NCI-H2029 (cell line): ENCODE measurements at regions not wholly inside any gene's neighbourhood (a gene's known extent, or its start where the extent isn't known, plus 50 kb on each side); places are given as distances from the start of the nearest gene placed in this dataset.
A peak's percentile ranks its signal among the peaks of the same experiment; 100 is the strongest.
"Not testable (repeated sequence)": the region's sequence is repeated elsewhere in the genome, so short reads cannot be mapped to it uniquely, and the experiment has no call there.

ENCODE experiments used
- DNase-seq: peaks from one replicate; lab custom pipeline; 2025; lab: John Stamatoyannopoulos, UW

DNA sequence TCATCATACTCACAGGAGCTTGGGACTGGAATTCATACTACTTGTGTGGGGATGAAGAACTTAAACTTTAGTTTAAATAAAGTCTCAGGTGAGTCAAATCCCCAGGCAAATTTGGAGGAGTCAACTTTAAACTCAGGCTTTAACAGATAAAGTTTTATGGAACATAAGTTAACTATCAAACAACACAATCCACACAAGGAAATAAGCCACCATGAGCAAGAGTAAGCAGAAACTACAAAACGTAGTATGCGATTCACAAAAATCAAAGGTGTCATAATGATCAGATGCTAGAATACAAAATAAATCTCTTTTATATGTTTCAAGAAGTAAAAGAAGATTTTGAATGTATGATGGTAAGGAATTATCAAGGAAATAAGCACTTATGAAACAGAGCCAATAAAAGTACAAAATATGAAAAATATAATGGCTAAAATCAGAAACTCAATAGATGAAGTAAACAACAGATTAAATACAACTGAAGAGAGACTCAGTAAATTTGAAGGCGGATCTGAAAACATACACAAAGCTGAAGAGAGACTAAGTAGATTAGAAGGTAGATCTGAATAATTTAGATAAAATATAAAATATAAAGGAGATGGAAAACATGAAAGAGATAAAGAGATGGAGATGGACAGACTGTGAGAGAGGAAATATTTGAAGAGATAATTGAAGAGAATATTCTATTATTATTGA is 97.5 kb upstream of the TWIST2 start:
- no peak for DNase-seq

DNA sequence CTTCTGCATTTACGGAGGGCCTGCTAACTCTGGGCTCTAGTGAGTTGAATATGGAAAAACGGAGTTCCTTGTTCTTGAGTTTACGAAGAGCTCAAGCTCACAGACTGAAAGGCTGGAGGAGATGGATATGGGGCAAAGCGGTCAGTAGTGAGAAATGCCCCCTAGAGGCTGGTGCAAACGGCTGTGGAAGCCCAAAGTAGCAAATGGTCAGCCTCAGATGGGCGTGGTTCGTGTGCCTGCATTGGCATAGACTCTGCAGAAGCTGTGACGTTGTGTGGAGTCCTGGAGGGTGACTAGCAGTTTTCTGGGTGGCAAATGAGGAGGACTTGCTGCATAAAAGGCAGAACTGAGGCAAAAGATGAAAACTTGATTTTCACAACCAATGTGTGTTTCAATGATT is 93.6 kb upstream of the TWIST2 start:
- no peak for DNase-seq

DNA sequence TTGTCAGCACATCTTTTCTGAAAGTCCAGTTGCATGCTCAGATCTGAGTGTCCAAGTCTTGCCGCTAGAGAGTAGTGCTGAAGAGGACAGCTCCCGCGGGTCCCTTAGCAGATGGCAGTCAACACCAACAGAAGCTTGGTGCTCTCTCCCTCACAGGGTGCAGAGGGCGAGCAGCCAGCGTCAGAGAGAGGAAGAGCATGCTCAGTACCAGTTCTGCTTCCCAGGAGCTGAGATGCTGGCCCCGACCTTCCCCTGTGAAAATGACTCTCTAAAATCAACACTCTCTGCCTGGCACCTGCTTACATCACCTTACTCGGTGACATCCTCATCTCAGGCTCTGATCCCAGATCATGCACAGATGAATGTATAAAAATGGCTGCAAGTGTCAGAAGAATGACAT is 86.0 kb upstream of the TWIST2 start:
- no peak for DNase-seq

DNA sequence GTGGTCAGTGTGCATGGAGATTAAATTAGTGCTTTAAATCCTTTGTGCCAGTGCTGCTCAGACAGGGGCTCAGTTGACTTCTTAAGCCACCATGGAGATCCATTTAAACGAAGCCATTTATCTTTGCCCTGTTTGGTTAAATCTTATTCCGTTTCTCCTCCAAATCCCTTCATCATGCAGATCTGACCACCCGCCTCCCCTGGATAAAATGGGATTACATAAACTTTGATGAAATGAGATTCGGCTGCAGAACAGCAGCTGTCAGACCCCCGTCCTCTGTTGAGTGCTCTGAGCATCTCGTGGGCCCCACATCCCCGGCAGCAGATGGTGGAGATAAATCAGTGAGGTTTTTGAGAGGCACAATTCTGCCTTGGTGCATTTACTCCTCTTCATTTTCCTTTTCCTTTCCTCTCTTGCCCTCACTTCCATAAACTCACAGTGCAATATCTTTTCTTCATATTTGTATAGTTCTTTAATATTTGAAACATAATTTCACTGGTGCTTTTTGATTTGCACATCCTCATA is 84.4 kb upstream of the TWIST2 start:
- no peak for DNase-seq

DNA sequence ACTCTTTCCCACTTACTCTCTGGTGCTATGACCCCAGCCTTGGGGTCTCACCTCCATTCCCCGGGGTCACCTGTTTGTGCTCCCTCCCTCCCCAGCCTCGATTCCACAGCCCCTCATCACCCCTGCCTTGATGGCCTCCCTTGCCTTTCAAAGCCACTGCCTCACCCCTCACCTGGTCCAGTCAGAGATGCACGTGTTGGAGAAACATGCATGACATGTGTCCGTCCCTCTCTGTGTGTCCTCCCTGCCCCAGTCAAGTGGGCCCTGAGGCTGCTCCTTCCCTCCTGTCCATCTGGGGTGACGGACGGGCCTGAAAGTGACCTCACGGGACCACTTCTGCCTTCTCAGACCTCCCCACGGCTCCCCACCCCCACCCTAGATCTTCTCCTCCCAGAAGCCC is 82.3 kb upstream of the TWIST2 start:
- no peak for DNase-seq

DNA sequence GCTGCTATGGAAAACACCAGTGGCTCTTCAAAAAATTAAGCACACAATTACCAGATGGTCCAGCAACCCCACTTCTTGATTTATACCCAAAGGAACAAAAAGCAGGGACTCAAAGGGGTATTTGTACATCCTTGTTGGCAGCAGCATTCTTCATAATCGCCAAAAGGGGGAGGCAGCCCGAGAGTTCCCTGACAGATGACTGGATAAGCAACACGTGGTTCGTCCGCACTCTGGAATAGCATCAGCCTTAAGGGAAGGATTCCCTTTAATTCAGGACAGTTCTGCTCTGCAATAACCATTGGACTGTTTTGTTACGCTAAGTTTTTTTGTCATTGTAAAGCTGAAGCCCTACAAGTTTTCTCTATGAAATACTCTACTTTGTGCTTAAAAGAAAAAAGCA is 76.7 kb upstream of the TWIST2 start:
- no peak for DNase-seq

DNA sequence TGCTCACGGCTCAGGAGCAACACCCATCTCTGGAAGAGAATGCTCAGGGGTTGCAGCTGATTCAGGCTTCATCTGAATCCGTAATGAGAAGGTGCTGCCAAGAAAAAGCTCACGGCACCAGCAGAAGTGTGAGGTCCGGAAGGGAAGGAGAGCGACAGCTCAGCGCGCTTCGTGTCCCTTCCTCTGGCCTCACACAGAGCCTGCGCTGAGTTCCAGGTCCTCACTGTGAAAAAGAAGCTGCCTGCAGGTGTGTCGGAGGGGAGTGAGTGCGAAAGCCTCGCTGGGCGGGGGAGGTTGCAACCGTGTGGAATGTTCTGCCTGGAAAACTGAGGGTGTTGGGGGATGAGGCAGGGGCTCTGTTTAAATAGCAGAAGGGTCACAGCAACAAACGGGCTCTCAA is 76.2 kb upstream of the TWIST2 start:
- DNase-seq: no peak

DNA sequence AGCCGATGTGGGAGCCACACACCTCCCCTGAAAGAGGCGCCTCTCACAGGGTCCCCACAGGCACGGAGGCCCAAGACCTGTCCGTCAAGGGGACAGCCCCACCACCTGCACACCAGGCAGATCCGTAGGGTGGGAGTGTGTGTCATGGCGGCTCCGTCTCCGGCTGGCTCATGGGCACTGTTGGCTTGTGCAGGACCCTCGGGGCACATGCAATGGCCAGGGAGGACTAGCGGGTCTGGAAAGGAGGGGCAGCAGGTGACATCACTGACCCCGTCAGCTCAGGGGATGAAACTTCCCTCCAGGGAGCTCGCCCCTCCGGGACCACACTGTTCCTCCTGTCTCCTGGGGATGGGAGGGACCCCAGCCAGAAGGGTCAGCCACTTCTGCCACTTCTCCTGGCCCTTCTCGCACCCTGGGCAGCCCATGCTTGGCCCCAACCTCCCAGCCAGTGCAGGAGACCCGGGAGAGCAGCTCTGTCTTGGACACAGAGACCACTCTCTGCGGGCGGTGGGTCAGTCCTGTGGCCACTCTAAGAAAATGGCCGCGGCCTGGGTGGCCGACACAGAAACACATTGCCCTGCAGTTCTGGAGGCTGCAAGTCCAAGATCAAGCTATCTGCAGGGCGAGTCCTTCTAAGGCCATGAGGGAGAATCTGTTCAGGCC is 75.1 kb upstream of the TWIST2 start:
- no peak for DNase-seq

DNA sequence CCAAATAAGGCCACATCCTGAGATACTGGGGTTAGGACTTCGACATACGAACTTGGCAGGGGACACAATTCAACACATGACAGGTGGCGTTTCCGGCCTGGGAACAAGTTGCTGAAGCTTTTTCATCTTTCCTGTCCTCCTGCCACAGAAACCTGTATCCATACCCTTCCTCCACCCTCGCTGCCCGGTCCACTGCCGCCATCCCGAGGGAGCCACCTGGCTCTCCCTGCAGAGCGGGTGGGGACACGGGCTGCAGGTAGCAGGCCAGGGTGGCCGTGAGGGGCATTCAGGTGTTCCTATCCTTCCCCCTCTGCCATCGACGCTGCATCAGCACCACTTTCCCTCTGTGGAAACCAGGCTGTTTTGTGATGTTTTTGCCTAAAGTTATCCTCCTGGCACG is 74.4 kb upstream of the TWIST2 start:
- DNase-seq: no peak

DNA sequence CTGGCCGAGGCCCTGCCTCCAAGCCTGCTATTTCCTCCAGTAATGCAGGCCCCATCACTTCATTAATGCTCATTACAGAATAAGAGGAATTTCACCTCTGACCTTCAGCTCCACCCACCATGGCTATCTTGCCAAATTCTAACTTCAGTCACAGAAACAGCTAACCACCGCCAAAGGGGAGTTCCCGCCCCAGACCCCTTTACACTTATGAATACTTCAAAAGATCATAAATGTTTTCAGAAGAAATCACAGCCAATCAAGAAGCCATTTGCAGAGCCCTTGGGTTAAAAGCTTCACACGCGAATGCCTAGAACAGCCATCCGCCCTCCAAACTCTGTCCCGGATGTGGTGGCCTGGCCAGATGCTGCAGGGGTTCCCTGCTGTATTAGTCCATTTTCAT is 73.8 kb upstream of the TWIST2 start:
- no peak for DNase-seq

DNA sequence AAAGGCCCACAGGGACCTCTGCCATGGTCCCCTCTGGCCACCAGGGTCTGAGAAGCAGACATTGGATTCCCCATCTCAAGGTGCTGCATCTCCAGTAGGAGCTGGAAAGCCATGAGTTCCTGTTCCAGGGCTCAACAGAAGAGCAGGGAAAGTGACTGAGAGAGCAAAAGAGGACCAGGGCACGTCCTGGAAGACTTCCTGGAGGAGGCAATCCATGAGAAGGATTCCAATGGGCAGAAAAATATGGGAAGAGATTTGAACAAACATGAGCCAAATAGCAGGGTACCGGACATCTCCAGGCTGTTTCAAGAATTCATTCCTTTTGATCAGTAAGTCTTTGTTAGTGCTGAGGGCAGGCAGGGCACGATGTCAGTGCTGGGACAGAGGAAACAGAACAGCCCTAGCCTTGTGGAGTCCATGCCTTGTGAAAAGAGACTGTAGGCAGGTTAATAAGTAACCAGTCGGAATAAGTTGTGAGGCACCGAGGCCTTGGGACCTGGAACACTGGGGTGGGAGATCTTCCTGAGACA is 72.8 kb upstream of the TWIST2 start:
- DNase-seq: no peak

DNA sequence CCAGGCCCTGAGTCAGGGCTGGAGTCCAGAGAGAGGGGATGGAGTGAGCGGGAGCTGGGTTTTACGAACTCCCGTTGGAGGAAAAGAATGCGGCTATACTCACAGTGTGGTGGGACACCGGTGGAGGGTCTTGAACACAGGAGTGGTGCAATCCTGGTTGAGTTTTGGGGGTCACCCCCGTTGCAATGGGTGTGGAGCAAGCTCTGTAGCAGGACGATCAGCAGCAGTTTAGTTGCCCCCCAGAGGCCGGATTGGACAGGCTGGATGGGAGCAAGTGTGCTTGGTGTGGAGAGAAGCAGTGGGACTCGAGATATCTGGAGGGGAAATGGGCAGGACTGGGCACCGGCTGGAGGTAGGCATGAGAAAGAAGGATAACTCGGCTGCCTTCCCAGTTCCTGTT is 72.3 kb upstream of the TWIST2 start:
- DNase-seq: no peak

DNA sequence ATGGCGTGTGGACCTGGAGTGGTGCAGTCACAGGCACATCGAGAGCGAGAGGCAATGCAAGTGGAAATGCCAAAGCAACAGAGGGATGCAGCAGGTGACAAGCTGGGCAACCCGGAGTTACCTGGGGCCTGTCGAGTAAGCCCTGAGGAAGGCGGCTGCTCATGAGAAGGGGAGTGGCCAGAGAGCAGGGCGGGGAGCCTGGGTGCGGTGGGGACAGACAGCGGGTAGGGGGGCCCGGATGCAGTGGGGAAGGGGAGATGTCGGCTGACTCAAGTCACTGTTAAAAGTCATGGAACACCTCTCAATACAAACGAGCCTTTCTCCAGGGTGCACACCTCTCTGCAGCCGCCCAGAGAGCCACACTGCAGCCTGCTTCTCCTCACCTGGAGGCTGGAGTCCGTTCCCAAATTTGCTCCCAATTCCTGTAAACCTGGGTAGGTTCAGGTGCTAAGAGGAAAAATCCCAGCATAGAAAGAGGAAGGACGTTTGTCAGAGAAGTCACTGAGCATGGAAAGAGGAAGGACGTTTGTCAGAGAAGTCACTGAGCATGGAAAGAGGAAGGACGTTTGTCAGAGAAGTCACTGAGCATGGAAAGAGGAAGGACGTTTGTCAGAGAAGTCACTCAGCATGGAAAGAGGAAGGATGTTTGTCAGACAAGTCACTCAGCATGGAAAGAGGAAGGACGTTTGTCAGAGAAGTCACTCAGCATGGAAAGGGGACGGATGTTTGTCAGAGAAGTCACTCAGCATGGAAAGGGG is 71.7 kb upstream of the TWIST2 start:
- DNase-seq: no peak

DNA sequence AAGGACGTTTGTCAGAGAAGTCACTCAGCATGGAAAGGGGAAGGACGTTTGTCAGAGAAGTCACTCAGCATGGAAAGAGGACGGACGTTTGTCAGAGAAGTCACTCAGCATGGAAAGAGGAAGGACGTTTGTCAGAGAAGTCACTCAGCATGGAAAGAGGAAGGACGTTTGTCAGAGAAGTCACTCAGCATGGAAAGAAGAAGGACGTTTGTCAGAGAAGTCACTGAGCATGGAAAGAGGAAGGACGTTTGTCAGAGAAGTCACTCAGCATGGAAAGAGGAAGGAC is 71.2 kb upstream of the TWIST2 start:
- DNase-seq: not testable (repeated sequence)

DNA sequence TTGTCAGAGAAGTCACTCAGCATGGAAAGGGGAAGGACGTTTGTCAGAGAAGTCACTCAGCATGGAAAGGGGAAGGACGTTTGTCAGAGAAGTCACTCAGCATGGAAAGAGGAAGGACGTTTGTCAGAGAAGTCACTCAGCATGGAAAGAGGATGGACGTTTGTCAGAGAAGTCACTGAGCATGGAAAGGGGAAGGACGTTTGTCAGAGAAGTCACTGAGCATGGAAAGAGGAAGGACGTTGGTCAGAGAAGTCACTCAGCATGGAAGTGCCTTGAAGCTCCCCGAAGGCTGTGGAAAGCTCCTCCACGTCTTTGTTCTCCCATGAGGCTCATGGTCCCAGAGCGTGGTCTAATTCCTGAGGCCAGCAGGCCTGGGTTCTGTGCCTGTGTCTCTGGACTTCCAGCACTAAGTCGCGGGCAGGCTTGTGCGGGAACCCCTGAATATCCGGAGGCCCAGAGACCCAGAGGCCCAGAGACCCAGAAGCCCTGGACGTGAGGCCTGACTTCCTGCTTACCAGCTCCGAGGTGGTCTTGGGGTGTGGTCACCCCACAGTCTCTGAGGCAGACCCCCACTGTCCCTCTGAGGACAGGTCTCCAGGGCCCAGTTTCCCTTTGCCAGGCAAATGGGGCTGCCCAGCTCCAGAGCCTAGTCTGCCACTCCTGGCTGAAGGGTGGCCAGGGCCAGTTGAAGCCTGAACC is 70.4 kb upstream of the TWIST2 start:
- no peak for DNase-seq

DNA sequence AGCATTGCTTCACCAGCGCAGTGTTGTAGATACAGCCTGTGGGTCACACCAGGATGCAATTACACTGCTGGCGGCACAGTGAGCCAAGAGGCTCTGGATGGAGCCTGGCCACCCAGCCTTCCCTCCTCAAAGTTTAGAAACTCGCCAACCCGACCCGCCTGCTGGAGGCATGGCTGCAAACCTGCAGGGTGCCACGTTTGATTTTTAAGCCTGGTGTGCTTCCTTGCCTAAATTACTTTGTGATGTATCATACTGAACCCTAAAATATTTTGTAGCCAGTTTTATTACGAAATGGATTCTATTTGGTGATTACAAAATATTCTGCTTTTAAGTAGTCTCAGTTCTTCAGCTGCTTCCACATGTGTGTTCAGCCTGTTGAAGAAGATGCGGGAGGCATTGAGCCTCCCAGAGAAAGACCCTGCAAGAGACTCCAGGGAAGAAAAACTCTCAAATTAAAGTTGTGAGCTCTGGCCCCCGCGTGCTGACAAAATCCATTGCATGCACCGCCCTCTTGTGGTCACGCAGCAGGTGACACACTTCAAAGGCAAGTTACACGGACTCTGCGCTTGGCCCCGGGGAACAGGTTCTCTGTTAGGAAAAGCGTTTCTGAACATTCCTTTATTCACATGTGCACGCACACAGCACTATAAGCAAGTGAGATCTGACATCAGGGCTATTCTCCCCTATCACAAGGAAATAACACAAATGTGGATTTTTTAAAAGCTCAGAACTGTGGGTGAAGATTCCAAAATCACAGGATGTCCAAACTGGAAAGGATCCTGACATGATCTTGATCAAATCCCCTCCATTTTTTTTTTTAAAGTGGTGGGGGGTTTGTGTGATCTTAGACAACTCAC is 63.0 kb upstream of the TWIST2 start:
- DNase-seq: peak; percentile 6

DNA sequence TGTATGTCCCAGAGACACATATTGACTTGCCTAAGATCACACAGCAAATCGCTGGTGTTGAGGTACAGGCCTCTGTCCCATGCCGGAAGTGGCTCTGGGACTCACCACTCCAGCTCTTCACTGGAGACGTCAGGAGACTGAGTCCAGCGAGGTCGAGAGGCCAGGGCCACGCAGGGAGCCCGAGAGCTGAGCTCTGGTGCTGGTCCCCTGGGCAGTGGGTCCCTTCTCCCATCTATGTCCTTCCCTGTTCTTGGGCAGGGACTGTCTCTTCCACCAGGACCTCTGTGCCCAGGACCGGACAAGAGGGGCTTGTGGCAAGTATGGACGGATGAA is 62.4 kb upstream of the TWIST2 start:
- no peak for DNase-seq

DNA sequence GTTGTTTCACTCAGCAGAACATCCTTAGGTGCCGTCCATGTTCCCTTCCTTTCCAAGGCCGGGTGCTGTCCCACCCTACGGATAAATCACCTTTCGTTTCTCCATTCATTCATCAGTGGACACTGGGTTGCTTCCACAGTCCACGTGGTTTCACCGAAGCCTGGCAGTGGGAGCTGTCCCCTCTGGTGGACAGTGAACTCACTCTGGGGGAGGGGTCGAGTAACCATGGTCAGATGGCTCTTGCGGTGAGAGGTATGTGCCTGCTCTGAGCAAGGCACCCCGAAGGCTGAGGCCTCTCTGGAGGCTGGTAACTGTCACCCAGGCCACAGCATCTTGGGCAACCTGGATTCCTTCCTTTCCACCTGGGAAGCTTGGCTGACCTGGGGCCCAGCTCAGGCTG is 61.5 kb upstream of the TWIST2 start:
- DNase-seq: no peak

DNA sequence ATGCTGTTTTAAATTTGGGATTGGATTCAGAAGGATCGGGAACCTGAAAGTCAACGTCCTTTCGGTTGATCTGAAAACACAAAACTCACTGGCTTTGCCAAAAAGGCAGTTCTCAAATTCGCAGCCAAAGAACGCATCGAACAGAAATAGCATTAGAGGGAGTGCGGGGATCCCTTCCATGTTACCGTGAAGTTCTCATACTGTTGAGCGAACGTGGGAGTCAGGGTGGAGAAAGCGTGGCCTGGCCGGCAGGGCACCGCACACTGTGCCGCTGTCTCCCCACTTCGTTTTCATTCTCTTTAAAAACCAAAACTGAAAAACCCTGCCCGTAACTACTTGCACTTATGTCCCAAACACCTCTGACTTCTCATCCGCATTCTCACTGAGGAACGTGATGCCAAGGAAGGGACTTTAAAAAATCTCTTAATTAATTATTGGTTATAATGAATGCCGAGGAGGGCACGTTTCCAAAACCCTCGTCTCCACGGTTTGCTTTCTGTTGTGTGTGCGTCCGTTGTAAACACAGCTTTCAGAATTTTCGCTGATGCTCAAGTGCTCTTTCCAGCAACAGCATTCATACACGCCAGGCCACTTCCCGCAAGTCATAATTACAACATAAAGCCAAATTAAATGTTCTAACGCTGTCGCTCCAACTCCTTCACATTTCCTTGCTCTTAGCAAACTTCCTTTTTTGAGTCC is 60.9 kb upstream of the TWIST2 start:
- DNase-seq: no peak

DNA sequence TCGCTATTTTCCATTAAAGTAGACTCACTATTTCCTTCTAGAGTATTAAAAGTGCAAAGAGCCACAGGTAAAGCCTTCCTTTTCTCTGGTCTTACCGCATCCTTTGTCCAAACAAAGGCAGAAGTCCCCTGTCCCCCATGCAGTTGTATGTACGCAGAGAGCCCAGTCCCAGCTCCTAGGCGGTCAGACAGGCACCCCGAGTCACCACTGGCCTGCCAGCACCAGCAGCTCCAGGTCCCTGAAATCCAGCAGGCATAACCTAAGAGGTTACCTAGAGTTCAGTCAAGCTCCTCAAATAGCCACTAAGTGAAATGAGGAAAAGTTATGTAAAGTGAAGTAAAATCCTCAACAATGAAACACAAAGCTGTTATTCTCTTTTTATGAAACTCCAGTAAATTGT is 60.4 kb upstream of the TWIST2 start:
- DNase-seq: no peak

DNA sequence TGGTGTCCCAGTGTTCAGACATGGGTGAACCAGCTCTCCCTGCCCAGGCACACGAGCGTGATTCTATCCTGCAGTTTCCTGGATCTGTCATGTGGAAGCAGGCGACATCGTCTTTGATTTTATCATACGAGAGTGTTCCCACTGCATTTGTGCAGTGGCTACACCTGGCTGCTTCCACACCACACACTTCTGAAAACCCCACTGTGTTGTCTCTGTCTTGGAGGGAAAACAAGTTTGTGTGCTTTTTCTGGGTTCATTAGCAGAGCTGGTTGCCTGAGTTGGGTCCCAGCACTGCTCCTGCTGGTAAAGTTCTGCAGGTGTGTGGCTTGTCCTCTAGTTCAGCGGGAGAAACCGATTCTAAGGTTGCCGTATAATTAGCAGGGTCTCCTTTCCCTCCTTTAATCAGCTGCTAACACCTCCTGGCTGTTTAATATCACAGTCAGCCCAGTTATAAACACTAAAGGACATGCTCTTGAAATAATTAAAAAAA is 58.5 kb upstream of the TWIST2 start:
- DNase-seq: no peak
